ENCODE measurements at regions not wholly inside any gene's neighbourhood (a gene's known extent, or its start where the extent isn't known, plus 50 kb on each side); places are given as distances from the start of the nearest gene placed in this dataset.

DNA sequence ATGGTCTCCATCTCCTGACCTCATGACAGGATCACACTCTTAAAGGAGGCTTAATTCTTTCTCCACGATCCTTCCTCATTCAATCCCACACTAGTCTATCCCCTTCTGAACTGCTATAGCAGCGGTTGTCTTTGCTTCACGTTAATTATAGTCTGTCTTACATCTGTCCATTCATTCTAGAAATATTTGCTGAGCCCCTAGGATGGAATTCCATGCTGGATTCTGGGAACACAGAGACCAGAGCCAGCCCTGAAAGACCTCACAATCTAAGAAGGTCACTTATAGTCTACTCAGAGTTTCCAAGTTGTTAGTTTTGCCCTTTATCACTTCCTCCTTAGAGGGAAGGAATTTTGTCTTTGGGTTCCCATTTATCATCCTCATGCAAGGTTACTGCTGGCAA, 193.5 kb downstream of the GAS1 start:
- Histone ChIP-seq H3K4me2 (ENCODE audit: extremely low read depth, insufficient read depth, low read length) (no peak overlapping the region), H4K20me1 (ENCODE audit: control insufficient read depth, extremely low read depth, insufficient read depth, low read length) (no peaks in the 10 kb centered on the region), H2AFZ (ENCODE audit: low read length) (no peak overlapping the region), H3K79me2 (ENCODE audit: control insufficient read depth, insufficient read depth, low read length) (no peaks in the 10 kb centered on the region), H3K9me3 (ENCODE audit: control insufficient read depth, insufficient read depth, low read depth, low read length) (no peaks in the 10 kb centered on the region), H3K36me3 (ENCODE audit: control insufficient read depth, insufficient read depth, low read length) (no peaks in the 10 kb centered on the region), H3K9ac (ENCODE audit: insufficient read depth, low read length) (no peak overlapping the region), H3K27ac (ENCODE audit: insufficient read depth, low read length) (no peak overlapping the region), H3K4me1 (ENCODE audit: control insufficient read depth, extremely low read depth, insufficient read depth, low read length) (no peaks in the 10 kb centered on the region), H3K27me3 (ENCODE audit: control insufficient read depth, insufficient read depth, low read length) (no peaks in the 10 kb centered on the region), H3K4me3 (replicated peaks in 1 of 4; ENCODE audit: control extremely low read depth in 1 of 4, insufficient read depth in 1 of 4, low read depth in 3 of 4, low read length in 4 of 4) (no peak overlapping the region)
- DNase-seq (ENCODE audit: low read depth in 2 of 2), result peak in 1 of 2 donors; percentile 44
- no peak for TF ChIP-seq EZH2 (IDR thresholded peaks at IDR 0.05; ENCODE audit: low read length, missing control alignments)
- TF ChIP-seq, protein P1, sequence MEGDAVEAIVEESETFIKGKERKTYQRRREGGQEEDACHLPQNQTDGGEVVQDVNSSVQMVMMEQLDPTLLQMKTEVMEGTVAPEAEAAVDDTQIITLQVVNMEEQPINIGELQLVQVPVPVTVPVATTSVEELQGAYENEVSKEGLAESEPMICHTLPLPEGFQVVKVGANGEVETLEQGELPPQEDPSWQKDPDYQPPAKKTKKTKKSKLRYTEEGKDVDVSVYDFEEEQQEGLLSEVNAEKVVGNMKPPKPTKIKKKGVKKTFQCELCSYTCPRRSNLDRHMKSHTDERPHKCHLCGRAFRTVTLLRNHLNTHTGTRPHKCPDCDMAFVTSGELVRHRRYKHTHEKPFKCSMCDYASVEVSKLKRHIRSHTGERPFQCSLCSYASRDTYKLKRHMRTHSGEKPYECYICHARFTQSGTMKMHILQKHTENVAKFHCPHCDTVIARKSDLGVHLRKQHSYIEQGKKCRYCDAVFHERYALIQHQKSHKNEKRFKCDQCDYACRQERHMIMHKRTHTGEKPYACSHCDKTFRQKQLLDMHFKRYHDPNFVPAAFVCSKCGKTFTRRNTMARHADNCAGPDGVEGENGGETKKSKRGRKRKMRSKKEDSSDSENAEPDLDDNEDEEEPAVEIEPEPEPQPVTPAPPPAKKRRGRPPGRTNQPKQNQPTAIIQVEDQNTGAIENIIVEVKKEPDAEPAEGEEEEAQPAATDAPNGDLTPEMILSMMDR (conservative IDR thresholded peaks at IDR 0.05 in 1 of 2, IDR thresholded peaks at IDR 0.05 in 1 of 2; ENCODE audit: low read depth in 1 of 2, low read length in 2 of 2), result no peak

DNA sequence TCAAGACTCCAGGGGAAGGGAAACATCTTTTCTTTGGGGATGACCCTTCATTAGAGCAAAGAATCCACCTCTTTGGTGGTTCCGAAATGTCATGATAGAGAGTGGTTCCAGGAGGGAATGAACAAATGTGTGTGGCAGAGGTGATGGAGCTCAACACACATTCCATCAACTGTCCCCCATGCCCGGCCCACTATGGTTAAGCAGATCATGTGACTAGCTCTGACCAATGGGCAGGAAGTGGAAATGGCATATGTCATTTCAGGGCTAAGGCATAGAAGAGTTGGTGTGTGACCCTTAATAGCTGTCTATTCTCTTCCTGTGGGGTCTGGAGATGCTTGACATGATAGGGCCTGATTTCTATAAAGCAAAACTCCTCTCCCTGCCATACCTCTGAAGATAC, 194.6 kb downstream of the GAS1 start:
- Histone ChIP-seq H3K36me3 (ENCODE audit: control insufficient read depth, insufficient read depth, low read length) (no peaks in the 10 kb centered on the region), H3K4me2 (ENCODE audit: extremely low read depth, insufficient read depth, low read length) (no peak overlapping the region), H2AFZ (ENCODE audit: low read length) (no peak overlapping the region), H3K4me3 (replicated peaks in 1 of 4; ENCODE audit: control extremely low read depth in 1 of 4, insufficient read depth in 1 of 4, low read depth in 3 of 4, low read length in 4 of 4) (no peak overlapping the region), H3K79me2 (ENCODE audit: control insufficient read depth, insufficient read depth, low read length) (no peaks in the 10 kb centered on the region), H3K4me1 (ENCODE audit: control insufficient read depth, extremely low read depth, insufficient read depth, low read length) (no peaks in the 10 kb centered on the region), H3K27me3 (ENCODE audit: control insufficient read depth, insufficient read depth, low read length) (no peaks in the 10 kb centered on the region), H4K20me1 (ENCODE audit: control insufficient read depth, extremely low read depth, insufficient read depth, low read length) (no peaks in the 10 kb centered on the region), H3K9ac (ENCODE audit: insufficient read depth, low read length) (no peak overlapping the region), H3K27ac (ENCODE audit: insufficient read depth, low read length) (no peak overlapping the region), H3K9me3 (ENCODE audit: control insufficient read depth, insufficient read depth, low read depth, low read length) (no peaks in the 10 kb centered on the region)
- DNase-seq (ENCODE audit: low read depth in 2 of 2), result no peak
- TF ChIP-seq, protein P1 (conservative IDR thresholded peaks at IDR 0.05 in 1 of 2, IDR thresholded peaks at IDR 0.05 in 1 of 2; ENCODE audit: low read depth in 1 of 2, low read length in 2 of 2), result no peak
- no peak for TF ChIP-seq EZH2 (IDR thresholded peaks at IDR 0.05; ENCODE audit: low read length, missing control alignments)

DNA sequence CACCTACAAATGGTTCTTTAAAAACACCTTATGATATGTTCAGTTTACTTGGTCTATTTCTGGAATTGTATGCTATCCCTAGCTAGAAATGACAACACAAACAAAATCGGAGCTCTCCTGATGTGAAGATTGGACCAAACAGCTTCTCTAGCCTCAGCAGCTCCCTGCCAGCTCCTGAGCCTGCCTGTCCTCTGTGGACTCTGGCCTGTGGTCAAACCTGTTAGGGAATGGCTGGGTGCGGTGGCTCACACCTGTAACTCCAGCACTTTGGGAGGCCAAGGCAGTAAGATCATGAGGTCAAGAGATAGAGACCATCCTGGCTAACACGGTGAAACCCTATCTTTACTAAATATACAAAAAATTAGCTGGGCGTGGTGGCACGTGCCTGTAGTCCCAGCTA, 195.3 kb downstream of the GAS1 start:
- no peak overlapping the region for H3K4me3 ChIP-seq (replicated peaks in 1 of 4; ENCODE audit: control extremely low read depth in 1 of 4, insufficient read depth in 1 of 4, low read depth in 3 of 4, low read length in 4 of 4)
- H3K9ac ChIP-seq (ENCODE audit: insufficient read depth, low read length), result no peak overlapping the region
- H3K36me3 ChIP-seq (ENCODE audit: control insufficient read depth, insufficient read depth, low read length), result no peaks in the 10 kb centered on the region
- H3K4me1 ChIP-seq (ENCODE audit: control insufficient read depth, extremely low read depth, insufficient read depth, low read length), result no peaks in the 10 kb centered on the region
- H4K20me1 ChIP-seq (ENCODE audit: control insufficient read depth, extremely low read depth, insufficient read depth, low read length), result no peaks in the 10 kb centered on the region
- H3K4me2 ChIP-seq (ENCODE audit: extremely low read depth, insufficient read depth, low read length), result no peak overlapping the region
- no peak overlapping the region for H3K27ac ChIP-seq (ENCODE audit: insufficient read depth, low read length)
- TF ChIP-seq, protein P1 (conservative IDR thresholded peaks at IDR 0.05 in 1 of 2, IDR thresholded peaks at IDR 0.05 in 1 of 2; ENCODE audit: low read depth in 1 of 2, low read length in 2 of 2), result no peak
- TF ChIP-seq EZH2 (IDR thresholded peaks at IDR 0.05; ENCODE audit: low read length, missing control alignments), result no peak
- no peak for DNase-seq (ENCODE audit: low read depth in 2 of 2)
- no peaks in the 10 kb centered on the region for H3K79me2 ChIP-seq (ENCODE audit: control insufficient read depth, insufficient read depth, low read length)
- H3K27me3 ChIP-seq (ENCODE audit: control insufficient read depth, insufficient read depth, low read length), result no peaks in the 10 kb centered on the region
- H3K9me3 ChIP-seq (ENCODE audit: control insufficient read depth, insufficient read depth, low read depth, low read length), result no peaks in the 10 kb centered on the region
- no peak overlapping the region for H2AFZ ChIP-seq (ENCODE audit: low read length)

Measured in fibroblast of lung (primary cell).